HepG2 (cell line): ENCODE measurements at regions not wholly inside any gene's neighbourhood (a gene's known extent, or its start where the extent isn't known, plus 50 kb on each side); places are given as distances from the start of the nearest gene placed in this dataset.

Experiments
- CBX2 ChIP-seq, 2 experiments: fragments of 200-600 bp in 1 of 2; sonication (generic); formaldehyde crosslinking in 1 of 2; IDR thresholded peaks; 2 replicates each; pipeline versions ENCODE4 v1.7.0 to v1.8.1; 2018 to 2022; ENCODE audit warnings: low read depth in 2 of 2, low read length in 1 of 2, mild to moderate bottlenecking in 1 of 2, missing genetic modification reagents in 1 of 2
- DMAP1 ChIP-seq: IDR thresholded peaks from 2 replicates; pipeline ENCODE4 v1.6.1; 2016
- EP300 ChIP-seq, 3 experiments: sonication (generic) in 1 of 3; formaldehyde crosslinking in 1 of 3; IDR thresholded peaks; 2 replicates each; pipeline versions ENCODE4 v1.5.1 to v1.6.1; 2011 to 2020; ENCODE audit warnings: low read depth in 2 of 3, low read length in 2 of 3, borderline replicate concordance in 1 of 3, improper control_type of control experiment in 1 of 3, mild to moderate bottlenecking in 1 of 3, missing genetic modification reagents in 1 of 3, moderate library complexity in 1 of 3
- FUBP1 ChIP-seq: sonication (generic); formaldehyde crosslinking; IDR thresholded peaks from 2 replicates; pipeline ENCODE4 v1.5.1; 2020; ENCODE audit warnings: missing genetic modification reagents, mild to moderate bottlenecking, borderline replicate concordance
- GPN1 ChIP-seq: sonication (generic); formaldehyde crosslinking; IDR thresholded peaks from 2 replicates; pipeline ENCODE4 v1.5.1; 2020; ENCODE audit warnings: missing genetic modification reagents, borderline replicate concordance
- HIVEP1 ChIP-seq: sonication (generic); formaldehyde crosslinking; IDR thresholded peaks from 2 replicates; pipeline ENCODE4 v1.4.0; 2020; ENCODE audit warnings: mild to moderate bottlenecking, missing genetic modification reagents
- HMG20B ChIP-seq: conservative IDR thresholded peaks from 2 replicates; pipeline ENCODE4 v1.6.1; 2016; ENCODE audit warnings: missing genetic modification reagents, missing compliant biosample characterization
- MAZ ChIP-seq, 2 experiments: sonication (generic) in 1 of 2; formaldehyde crosslinking in 1 of 2; IDR thresholded peaks; 2 replicates each; pipeline versions ENCODE4 v1.5.0 to v1.6.1; 2012 to 2020; ENCODE audit warnings: low read depth in 2 of 2, mild to moderate bottlenecking in 2 of 2, borderline replicate concordance in 1 of 2, improper control_type of control experiment in 1 of 2, low read length in 1 of 2, missing genetic modification reagents in 1 of 2, moderate library complexity in 1 of 2
- MYPOP ChIP-seq: sonication (generic); formaldehyde crosslinking; IDR thresholded peaks from 2 replicates; pipeline ENCODE4 v1.8.1; 2023; ENCODE audit warnings: mild to moderate bottlenecking, moderate library complexity, missing genetic modification reagents
- PAWR ChIP-seq: sonication (generic); formaldehyde crosslinking; IDR thresholded peaks from 2 replicates; pipeline ENCODE4 v1.4.0; 2020; ENCODE audit warnings: missing genetic modification reagents, mild to moderate bottlenecking, borderline replicate concordance
- POLR2A ChIP-seq, 2 experiments: IDR thresholded peaks; 2 replicates each; pipeline ENCODE4 v1.6.1; 2011; ENCODE audit warnings: low read depth in 2 of 2, low read length in 2 of 2, mild to moderate bottlenecking in 1 of 2, moderate library complexity in 1 of 2; ENCODE audit not compliant: insufficient read depth in 1 of 2
- PREB ChIP-seq: sonication (generic); formaldehyde crosslinking; IDR thresholded peaks from 2 replicates; pipeline ENCODE4 v1.4.0; 2020; ENCODE audit warnings: missing genetic modification reagents
- TIGD3 ChIP-seq: sonication (generic); formaldehyde crosslinking; IDR thresholded peaks from 2 replicates; pipeline ENCODE4 v1.5.1; 2020; ENCODE audit warnings: mild to moderate bottlenecking, missing genetic modification reagents, borderline replicate concordance
- ZBTB33 ChIP-seq: sonication (generic); formaldehyde crosslinking; IDR thresholded peaks from 2 replicates; pipeline ENCODE4 v1.4.0; 2020; ENCODE audit warnings: missing genetic modification reagents
- ZKSCAN5 ChIP-seq: sonication (generic); formaldehyde crosslinking; IDR thresholded peaks from 2 replicates; pipeline ENCODE4 v1.5.1; 2020; ENCODE audit warnings: mild to moderate bottlenecking, missing genetic modification reagents
- ZKSCAN8 ChIP-seq: IDR thresholded peaks from 2 replicates; pipeline ENCODE4 v1.6.1; 2016; ENCODE audit warnings: borderline replicate concordance, missing genetic modification reagents, missing compliant biosample characterization
- ZNF225 ChIP-seq: sonication (generic); formaldehyde crosslinking; IDR thresholded peaks from 2 replicates; pipeline ENCODE4 v1.4.0; 2020; ENCODE audit warnings: mild to moderate bottlenecking, missing genetic modification reagents
- ZNF331 ChIP-seq: sonication (generic); formaldehyde crosslinking; IDR thresholded peaks from 2 replicates; pipeline ENCODE4 v1.4.0; 2020; ENCODE audit warnings: missing genetic modification reagents
- ZNF839 ChIP-seq: sonication (generic); formaldehyde crosslinking; IDR thresholded peaks from 2 replicates; pipeline ENCODE4 v1.4.0; 2020; ENCODE audit warnings: missing genetic modification reagents, mild to moderate bottlenecking, borderline replicate concordance

- no peak for TF ChIP-seq PAWR
- TF ChIP-seq EP300 (IDR thresholded peaks at IDR 0.05; ENCODE audit: low read depth in 2 of 2, low read length in 2 of 2) = peak in 1 of 2 experiments; percentile 95; a peak in 3 of 4 replicates
- peak; percentile 92 for TF ChIP-seq EP300 (CRISPR knock-in tag; IDR thresholded peaks at IDR 0.05; ENCODE audit: borderline replicate concordance)
- TF ChIP-seq HIVEP1 = no peak
- TF ChIP-seq DMAP1 (CRISPR knock-in tag) = peak; percentile 81
- no peak for TF ChIP-seq ZKSCAN5
- no peak for TF ChIP-seq TIGD3 (CRISPR knock-in tag)
- no peak for TF ChIP-seq ZNF839 (CRISPR knock-in tag)
- TF ChIP-seq ZNF331 = peak; percentile 98
- TF ChIP-seq ZNF225 (CRISPR knock-in tag) = no peak
- TF ChIP-seq MAZ (IDR thresholded peaks at IDR 0.05; ENCODE audit: borderline replicate concordance, low read depth, low read length) = no peak
- TF ChIP-seq MAZ (CRISPR knock-in tag; IDR thresholded peaks at IDR 0.05; ENCODE audit: low read depth) = peak; percentile 10; the same call in 1 of the 2 replicates
- no peak for TF ChIP-seq GPN1 (CRISPR knock-in tag)
- peak; percentile 73; the same call in 1 of the 2 replicates for TF ChIP-seq FUBP1 (CRISPR knock-in tag)
- TF ChIP-seq ZKSCAN8 (CRISPR knock-in tag) = peak; percentile 98
- TF ChIP-seq PREB (CRISPR knock-in tag) = no peak
- TF ChIP-seq HMG20B (CRISPR knock-in tag) = 0 out of 2 replicates have a peak, but pooled peaks have one; percentile 78
- TF ChIP-seq ZBTB33 = peak; percentile 73
- 0 out of 2 replicates have a peak, but pooled peaks have one; percentile 65 for TF ChIP-seq MYPOP
- no peak for TF ChIP-seq CBX2 (IDR thresholded peaks at IDR 0.05; ENCODE audit: low read depth, low read length)
- TF ChIP-seq CBX2 (CRISPR knock-in tag; IDR thresholded peaks at IDR 0.05; ENCODE audit: low read depth) = no peak
- TF ChIP-seq POLR2A (IDR thresholded peaks at IDR 0.05; ENCODE audit: insufficient read depth in 1 of 2, low read depth in 2 of 2, low read length in 2 of 2) = peak; percentile 45 to 53; a peak in 2 of 4 replicates
Measured at GRCh38 chr4:3354455-3354811, 61.6 kb downstream of the RGS12 start (continued).
